ENCODE measurements at regions not wholly inside any gene's neighbourhood (a gene's known extent, or its start where the extent isn't known, plus 50 kb on each side); places are given as distances from the start of the nearest gene placed in this dataset.

DNA sequence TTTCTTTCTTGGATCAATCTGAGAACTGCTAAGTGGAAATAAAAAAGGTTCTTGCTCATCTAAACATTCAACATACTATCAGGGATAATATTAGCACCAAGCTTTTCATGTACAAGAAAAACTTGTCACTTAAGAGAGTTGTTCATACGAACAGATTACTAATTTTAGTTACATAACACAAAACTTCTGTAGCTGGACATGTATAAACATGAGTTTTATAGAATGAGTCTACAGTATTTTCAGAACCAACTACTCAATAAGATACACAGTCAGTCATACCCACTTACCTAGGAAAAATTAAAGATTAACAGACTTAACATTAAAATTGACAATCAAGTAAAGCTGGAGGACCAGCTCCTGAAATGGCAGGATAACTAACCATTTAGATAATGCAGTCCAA, 540.1 kb upstream of the FAM241A start:
- no peaks in the 10 kb centered on the region for H3K36me3 ChIP-seq (ENCODE audit: control insufficient read depth in 2 of 2, extremely low read depth in 1 of 2, insufficient read depth in 2 of 2, low read length in 2 of 2)
- no peaks in the 10 kb centered on the region for H4K20me1 ChIP-seq (ENCODE audit: control insufficient read depth, extremely low read depth, insufficient read depth, low read length)
- FAIRE-seq = no peak
- H3K9me3 ChIP-seq (ENCODE audit: control insufficient read depth, low read depth, low read length) = no peaks in the 10 kb centered on the region
- no peak overlapping the region for H3K27ac ChIP-seq (ENCODE audit: control insufficient read depth, insufficient read depth, low read length)
- no peak for TF ChIP-seq EZH2 (IDR thresholded peaks at IDR 0.05; ENCODE audit: low read length)
- TF ChIP-seq, protein P1, sequence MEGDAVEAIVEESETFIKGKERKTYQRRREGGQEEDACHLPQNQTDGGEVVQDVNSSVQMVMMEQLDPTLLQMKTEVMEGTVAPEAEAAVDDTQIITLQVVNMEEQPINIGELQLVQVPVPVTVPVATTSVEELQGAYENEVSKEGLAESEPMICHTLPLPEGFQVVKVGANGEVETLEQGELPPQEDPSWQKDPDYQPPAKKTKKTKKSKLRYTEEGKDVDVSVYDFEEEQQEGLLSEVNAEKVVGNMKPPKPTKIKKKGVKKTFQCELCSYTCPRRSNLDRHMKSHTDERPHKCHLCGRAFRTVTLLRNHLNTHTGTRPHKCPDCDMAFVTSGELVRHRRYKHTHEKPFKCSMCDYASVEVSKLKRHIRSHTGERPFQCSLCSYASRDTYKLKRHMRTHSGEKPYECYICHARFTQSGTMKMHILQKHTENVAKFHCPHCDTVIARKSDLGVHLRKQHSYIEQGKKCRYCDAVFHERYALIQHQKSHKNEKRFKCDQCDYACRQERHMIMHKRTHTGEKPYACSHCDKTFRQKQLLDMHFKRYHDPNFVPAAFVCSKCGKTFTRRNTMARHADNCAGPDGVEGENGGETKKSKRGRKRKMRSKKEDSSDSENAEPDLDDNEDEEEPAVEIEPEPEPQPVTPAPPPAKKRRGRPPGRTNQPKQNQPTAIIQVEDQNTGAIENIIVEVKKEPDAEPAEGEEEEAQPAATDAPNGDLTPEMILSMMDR (optimal IDR thresholded peaks at IDR 0.05 in 1 of 3, IDR thresholded peaks at IDR 0.05 in 1 of 3, conservative IDR thresholded peaks at IDR 0.05 in 1 of 3; ENCODE audit: extremely low read depth in 1 of 3, insufficient read depth in 2 of 3, low read length in 3 of 3) = no peak
- H3K4me3 ChIP-seq (ENCODE audit: control insufficient read depth in 2 of 3, extremely low read depth in 1 of 3, insufficient read depth in 2 of 3, low read depth in 1 of 3, low read length in 3 of 3) = no peak overlapping the region
- H3K9me1 ChIP-seq (ENCODE audit: control insufficient read depth, extremely low read depth, insufficient read depth, low read length) = no peaks in the 10 kb centered on the region
- H3K27me3 ChIP-seq (ENCODE audit: control insufficient read depth, extremely low read depth, insufficient read depth, low read length) = no peaks in the 10 kb centered on the region
- no peaks in the 10 kb centered on the region for H3K79me2 ChIP-seq (ENCODE audit: control insufficient read depth, insufficient read depth, low read length)
- no peak overlapping the region for H3K9ac ChIP-seq (ENCODE audit: control insufficient read depth, extremely low read depth, insufficient read depth, low read length)
- H2AFZ ChIP-seq (ENCODE audit: control insufficient read depth, low read length) = no peak overlapping the region
- no peak overlapping the region for H3K4me2 ChIP-seq (ENCODE audit: control insufficient read depth, extremely low read depth, insufficient read depth, low read depth, low read length)
- dilution Hi-C loops (cut with MboI; ENCODE audit: extremely low pct_ligation_motif_present, low sequenced_read_pairs) = no loop called here
- no peaks in the 10 kb centered on the region for H3K4me1 ChIP-seq (ENCODE audit: control insufficient read depth, extremely low read depth, insufficient read depth, low read length)
- no peak for DNase-seq (ENCODE audit: low read depth, low spot score)

DNA sequence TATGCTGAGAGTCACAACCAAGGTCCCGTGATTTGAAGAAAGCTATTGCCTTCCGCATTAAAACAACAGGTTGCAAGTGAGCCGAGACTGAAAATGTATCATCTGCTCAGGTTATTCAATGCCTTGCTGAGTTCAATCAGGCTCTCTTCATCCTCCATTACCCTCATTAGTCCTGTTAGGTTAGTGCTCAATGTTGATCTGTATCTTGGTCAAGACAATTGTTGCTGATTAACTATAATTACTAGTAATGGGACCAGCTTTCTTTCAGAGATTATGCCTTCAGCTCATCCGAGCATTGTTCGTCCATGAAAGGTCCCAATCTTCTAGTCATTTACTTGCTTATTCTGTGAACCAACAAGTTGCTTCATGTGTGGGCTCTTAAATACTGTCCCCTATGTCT, 534.6 kb upstream of the FAM241A start:
- no peaks in the 10 kb centered on the region for H3K36me3 ChIP-seq (ENCODE audit: control insufficient read depth in 2 of 2, extremely low read depth in 1 of 2, insufficient read depth in 2 of 2, low read length in 2 of 2)
- no peaks in the 10 kb centered on the region for H3K9me3 ChIP-seq (ENCODE audit: control insufficient read depth, low read depth, low read length)
- H3K79me2 ChIP-seq (ENCODE audit: control insufficient read depth, insufficient read depth, low read length) = no peaks in the 10 kb centered on the region
- no peak overlapping the region for H3K9ac ChIP-seq (ENCODE audit: control insufficient read depth, extremely low read depth, insufficient read depth, low read length)
- no peaks in the 10 kb centered on the region for H3K27me3 ChIP-seq (ENCODE audit: control insufficient read depth, extremely low read depth, insufficient read depth, low read length)
- DNase-seq (ENCODE audit: low read depth, low spot score) (no peak), FAIRE-seq (no peak)
- no peaks in the 10 kb centered on the region for H3K9me1 ChIP-seq (ENCODE audit: control insufficient read depth, extremely low read depth, insufficient read depth, low read length)
- no peaks in the 10 kb centered on the region for H4K20me1 ChIP-seq (ENCODE audit: control insufficient read depth, extremely low read depth, insufficient read depth, low read length)
- no peak overlapping the region for H3K4me2 ChIP-seq (ENCODE audit: control insufficient read depth, extremely low read depth, insufficient read depth, low read depth, low read length)
- dilution Hi-C loops (cut with MboI; ENCODE audit: extremely low pct_ligation_motif_present, low sequenced_read_pairs) = no loop called here
- TF ChIP-seq, protein P1 (optimal IDR thresholded peaks at IDR 0.05 in 1 of 3, IDR thresholded peaks at IDR 0.05 in 1 of 3, conservative IDR thresholded peaks at IDR 0.05 in 1 of 3; ENCODE audit: extremely low read depth in 1 of 3, insufficient read depth in 2 of 3, low read length in 3 of 3) = no peak
- TF ChIP-seq EZH2 (IDR thresholded peaks at IDR 0.05; ENCODE audit: low read length) = no peak
- H3K4me1 ChIP-seq (ENCODE audit: control insufficient read depth, extremely low read depth, insufficient read depth, low read length) = no peaks in the 10 kb centered on the region
- no peak overlapping the region for H3K4me3 ChIP-seq (ENCODE audit: control insufficient read depth in 2 of 3, extremely low read depth in 1 of 3, insufficient read depth in 2 of 3, low read depth in 1 of 3, low read length in 3 of 3)
- no peak overlapping the region for H2AFZ ChIP-seq (ENCODE audit: control insufficient read depth, low read length)
- H3K27ac ChIP-seq (ENCODE audit: control insufficient read depth, insufficient read depth, low read length) = no peak overlapping the region

All from keratinocyte (primary cell).